ENCODE measurements at regions not wholly inside any gene's neighbourhood (a gene's known extent, or its start where the extent isn't known, plus 50 kb on each side); places are given as distances from the start of the nearest gene placed in this dataset.

DNA sequence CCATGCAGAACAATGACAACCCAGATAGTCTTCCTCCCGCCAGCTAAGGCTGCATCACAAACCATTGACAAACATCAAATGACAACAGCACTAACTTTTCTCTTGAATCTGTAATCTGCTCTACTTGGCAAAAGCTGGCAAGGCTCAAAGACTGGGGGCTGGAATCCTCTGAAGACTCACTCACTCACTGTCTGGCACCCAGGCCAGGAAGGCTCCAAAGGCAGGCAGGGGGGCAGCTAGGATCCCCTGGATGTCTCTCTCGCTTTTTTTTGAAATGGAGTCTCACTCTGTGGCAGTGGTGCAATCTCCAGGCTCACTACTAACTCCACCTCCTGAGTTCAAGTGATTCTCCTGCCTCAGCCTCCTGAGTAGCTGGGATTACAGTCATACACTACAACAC is 159.7 kb upstream of the GPR26 start:
- no peak for DNase-seq

DNA sequence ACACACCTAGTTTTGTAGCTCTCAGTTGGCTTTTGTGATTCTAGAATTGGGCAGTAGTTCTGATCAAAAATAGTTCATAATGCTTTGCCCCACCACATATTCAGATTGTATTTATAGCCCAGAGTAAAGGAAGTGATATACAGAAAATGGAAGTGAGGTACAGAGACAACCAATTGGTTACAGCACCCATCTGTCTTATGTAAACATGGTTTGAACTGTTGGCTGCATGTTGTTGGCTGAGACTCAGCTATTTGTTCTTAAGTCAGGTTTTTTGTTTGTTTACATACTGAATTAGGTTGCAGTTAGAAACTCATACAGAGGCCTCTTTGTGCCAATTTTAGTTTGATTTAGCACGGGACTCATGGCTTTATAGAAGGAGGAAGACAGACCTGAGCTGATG is 158.9 kb upstream of the GPR26 start:
- DNase-seq = no peak

DNA sequence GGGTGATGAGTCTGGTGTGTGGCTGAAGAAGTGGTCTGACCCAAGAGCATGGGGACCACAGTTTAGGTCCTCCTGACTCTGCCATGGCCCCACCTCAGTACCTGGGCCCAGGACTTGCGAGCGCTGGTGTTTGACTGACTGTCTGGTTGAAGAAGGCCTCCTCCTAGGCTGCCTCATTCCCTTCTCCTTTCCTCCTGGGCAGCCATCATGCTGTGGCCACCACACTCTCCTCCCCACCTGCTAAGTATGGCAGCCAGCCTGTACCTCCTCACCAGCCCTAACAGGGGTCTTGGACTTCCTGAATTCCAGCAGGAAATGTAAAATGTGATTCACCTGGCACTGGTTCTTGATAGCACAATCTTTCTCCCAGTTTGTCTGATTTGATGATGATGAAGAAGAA is 156.8 kb upstream of the GPR26 start:
- no peak for DNase-seq

DNA sequence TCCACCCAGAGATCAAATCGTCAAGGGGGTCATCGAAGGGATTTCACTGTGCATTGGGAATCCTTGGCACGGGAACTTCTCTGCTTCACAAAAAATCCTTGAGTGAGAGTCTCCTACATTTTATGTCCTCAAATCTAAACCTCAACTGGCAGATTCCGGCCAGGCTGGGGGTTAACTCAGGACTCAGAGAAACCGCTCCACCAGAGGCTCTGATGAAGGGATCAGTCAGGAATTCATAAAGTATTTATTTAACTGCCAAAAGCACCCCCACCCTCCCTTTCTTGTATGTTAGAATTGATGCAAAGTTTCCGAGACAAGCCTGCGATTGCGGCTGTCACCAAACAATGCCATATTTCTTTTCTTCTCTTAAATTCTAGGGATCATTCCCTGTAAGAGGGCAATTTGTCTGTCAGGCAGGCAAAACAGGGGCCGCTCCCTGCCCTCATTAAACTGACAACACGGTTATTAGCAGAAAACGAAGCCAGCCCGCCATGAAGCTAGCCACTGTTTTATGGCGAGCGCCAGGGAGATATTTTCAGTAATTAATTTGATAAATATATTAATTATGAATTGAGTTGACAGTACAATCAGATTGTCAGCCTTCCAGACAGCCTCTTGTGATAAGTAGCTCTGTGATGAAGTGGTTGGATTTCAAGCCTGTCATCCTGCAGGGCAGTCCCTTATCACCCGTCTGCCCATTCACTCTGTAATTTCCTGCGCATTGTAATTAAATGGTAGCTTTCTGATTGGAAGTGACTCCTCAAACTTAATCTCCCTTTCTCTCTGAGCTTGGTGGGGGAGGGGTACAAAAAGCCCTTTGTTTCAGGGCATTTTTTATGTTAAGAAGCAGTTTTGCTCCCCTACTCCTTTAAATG is 153.0 kb upstream of the GPR26 start:
- no peak for DNase-seq

DNA sequence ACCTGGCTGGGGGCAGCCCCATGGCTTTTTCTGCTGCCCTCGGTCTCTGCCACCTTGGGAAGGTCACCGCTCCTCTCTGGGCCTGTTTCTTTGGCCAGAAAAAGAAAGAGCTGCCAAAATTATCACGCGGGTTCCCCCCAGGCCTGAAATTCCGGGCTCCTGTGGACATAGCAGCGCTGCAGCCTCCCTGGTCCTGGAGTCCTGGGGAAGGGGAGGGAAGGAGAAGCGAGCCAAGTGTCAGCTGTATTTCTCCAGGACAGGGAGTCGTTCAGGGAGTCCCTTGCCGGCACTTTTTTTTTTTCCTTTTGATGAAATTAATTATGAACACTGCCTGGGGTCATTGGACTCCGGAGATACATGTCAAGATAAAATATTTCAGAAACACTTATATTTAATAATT is 152.3 kb upstream of the GPR26 start:
- DNase-seq = no peak

GRCh38 chr10:123514996-123515395 is 151.2 kb upstream of the GPR26 start:
- DNase-seq = no peak

- no peak for DNase-seq
These were observed 150.5 kb upstream of the GPR26 start for GRCh38 chr10:123515661-123516060.

- no peak for DNase-seq
These were observed 149.9 kb upstream of the GPR26 start for GRCh38 chr10:123516291-123516690.

GRCh38 chr10:123517426-123517825 is 148.7 kb upstream of the GPR26 start:
- no peak for DNase-seq

DNA sequence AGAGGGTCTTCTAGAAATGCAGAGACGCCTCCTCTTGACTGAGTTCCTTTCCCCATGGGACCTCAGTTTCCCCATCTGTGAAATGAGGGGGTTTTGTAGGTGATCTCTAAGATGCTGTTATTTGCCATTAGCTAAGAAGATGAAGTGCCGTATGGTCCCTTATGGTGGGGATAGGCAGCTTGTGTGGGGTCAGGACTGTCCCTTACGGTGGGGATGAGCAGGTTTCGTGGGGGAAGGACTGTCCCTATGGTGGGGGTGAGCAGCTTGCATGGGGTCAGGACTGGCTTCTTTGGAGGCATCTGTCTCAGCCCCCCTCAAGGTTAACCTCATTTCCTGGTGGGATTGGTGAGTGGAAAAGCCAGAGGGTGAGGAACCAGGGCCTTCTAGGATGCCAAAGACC is 148.3 kb upstream of the GPR26 start:
- DNase-seq = no peak

- DNase-seq = no peak
These were observed 147.4 kb upstream of the GPR26 start for GRCh38 chr10:123518765-123519164.

DNA sequence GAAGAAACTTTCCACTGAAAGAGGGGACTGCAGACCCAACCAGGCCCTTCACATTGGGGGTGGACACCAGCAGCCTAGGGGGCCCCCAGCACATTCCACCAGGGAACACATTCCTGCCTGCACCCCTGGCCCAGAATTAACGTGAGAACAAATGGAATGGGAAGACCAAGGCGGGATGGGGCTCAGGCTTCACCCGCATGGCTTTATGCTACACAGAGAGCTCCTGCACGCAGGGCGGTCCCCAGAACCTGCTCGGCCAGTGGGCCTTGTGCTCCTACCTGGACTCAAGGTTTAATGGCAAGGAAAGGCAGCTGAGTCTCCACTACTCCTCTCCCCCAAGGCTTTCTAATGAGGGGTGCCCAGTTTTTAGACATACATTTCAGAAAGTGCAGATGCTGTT is 146.3 kb upstream of the GPR26 start:
- DNase-seq = no peak

GRCh38 chr10:123521076-123521475 is 145.1 kb upstream of the GPR26 start:
- DNase-seq = no peak

DNA sequence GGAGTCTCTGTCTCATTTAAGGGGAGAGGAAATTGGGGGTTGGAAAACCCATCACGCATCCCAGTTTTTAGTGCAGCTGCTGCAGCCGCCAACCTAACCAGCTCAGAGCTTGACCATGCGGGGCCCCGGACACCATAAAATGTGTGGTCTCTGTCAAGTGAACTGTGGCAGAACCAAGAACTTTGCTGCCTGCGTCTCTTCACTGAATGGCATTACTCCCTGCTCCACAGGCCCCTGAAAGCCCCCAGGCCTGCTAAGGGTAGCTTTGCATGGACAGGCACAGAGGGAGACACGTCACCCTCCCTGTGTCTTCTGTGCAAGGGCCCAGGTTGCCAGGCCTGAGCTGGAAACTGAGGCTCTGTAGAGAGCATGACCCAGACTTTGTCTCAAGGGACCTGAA is 144.6 kb upstream of the GPR26 start:
- DNase-seq = no peak

GRCh38 chr10:123522702-123523312 is 143.3 kb upstream of the GPR26 start:
- no peak for DNase-seq

GRCh38 chr10:123523833-123524232 is 142.3 kb upstream of the GPR26 start:
- DNase-seq = no peak

DNA sequence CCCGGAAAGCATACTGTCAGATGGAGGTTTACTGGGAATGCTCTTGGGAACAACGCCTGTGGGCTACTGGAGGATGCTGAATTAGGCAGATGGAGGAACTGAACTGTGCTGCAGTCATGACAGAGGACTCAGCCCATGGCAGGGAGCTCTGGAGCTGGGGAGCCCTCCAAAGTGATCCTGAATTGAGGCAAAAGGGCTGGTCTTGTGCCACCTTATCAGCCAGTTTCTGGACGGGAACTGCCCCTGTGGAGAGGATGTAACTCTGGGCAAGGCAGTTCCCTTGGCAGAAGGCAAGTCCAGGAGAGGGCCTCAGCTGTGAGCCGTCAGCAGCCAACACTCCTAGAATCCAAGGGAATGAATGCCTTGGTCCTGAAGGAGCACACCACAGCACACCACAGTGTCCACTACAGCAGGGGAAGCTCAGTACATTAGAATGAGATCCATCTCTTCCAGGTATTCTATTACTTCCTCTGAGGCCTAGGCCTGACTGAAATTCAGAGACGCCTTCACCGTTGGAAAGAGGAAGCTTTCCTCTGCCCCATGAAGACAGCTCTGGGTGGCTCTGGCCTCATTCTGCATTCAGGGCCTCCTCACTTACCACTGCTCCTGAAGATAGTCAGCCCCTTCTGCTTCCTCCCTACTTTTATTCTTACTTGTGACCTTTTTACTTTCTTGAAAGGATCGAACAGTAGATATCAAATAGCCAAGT is 139.6 kb upstream of the GPR26 start:
- no peak for DNase-seq

GRCh38 chr10:123527151-123527550 is 139.0 kb upstream of the GPR26 start:
- no peak for DNase-seq

GRCh38 chr10:123529146-123529760 is 136.9 kb upstream of the GPR26 start:
- DNase-seq = no peak

DNA sequence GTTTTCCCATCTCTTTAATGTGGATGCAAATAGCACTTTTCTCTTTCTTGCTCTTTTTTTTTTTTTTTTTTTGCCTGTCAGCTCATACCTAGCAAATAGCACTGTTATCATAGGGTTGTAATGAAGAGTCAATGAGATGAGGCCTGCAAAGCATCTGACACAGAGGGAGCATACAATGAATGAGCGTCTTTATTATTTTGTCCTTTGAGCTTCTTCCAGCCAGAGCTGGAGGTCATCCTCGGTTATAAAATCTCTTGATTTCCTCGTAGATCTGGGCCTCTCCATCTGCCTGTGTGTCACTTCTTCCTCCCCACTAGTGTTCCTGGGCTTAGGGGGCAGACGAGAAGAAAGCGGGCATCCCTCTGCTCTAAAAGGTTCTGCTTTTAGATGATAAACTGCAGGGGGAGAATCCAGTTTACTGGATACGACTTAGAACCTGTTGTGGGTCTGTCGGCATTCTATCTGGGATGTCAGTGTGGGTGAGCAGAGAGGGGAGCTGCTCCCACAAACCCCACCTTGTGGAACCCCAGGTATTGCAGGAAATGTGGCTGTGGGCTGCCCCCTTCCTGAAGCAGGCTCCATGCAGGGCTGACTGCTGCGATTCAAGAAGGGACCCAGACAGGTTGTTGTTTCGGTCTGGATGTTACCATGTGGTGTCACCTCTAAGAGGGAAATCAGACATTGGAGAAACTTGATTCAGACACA is 135.8 kb upstream of the GPR26 start:
- DNase-seq = no peak

DNA sequence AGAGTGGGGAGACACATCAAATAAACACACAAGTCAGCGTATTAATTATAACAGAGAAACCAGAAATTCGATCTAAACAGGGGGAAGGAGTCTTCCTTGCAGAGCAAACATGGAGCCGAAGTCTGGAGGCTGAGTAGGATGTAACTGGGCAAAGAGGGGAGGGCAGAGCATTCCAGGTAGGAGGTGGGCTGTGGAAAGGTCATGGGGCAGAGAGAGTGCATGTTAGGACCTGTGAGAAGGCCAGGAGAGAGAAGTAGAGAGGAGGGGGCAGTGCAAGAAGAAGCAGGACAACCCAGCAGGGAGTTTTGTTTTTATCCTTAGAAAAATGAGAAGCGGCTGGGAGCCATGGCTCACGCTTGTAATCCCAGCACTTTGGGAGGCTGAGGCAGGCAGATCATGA is 130.8 kb upstream of the GPR26 start:
- no peak for DNase-seq

GRCh38 chr10:123536176-123536845 is 129.8 kb upstream of the GPR26 start:
- no peak for DNase-seq
